GM19468 (cell line): ENCODE measurements at regions not wholly inside any gene's neighbourhood (a gene's known extent, or its start where the extent isn't known, plus 50 kb on each side); places are given as distances from the start of the nearest gene placed in this dataset.

Source experiments
- ATAC-seq: cut with Tn5 transposase; IDR thresholded peaks from one replicate; pipeline ENCODE4 v1.9.1; 2021; ENCODE audit warnings: mild to moderate bottlenecking, moderate library complexity, moderate number of reproducible peaks; ENCODE audit not compliant: unreplicated experiment; ENCODE audit errors: extremely low read depth

DNA sequence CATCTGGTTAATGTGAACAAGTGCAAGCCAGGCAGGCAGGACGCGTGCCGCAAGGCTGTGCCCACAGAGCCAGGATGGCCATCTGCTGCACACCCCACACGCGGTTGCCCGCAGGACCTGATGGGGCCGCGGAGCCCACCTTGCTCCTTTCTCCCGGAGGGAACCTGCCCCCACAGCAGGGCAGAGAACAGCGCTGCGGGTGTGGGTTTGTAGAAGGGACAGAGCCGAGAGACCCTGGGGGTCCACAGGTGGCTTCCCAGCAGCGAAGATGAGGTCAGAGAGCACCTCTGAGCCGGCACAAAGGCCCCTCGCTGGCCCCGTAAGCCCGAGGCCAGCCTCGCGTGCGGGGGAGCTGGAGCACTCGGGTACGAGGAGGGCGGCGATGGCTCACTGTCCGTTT lies 460.8 kb upstream of the SALL3 start:
- ATAC-seq = no peak

GRCh38 chr18:78519394-78520062 lies 460.1 kb upstream of the SALL3 start:
- no peak for ATAC-seq

- no peak for ATAC-seq
These were observed 458.5 kb upstream of the SALL3 start for GRCh38 chr18:78521136-78521535.

GRCh38 chr18:78521744-78522143 lies 457.9 kb upstream of the SALL3 start:
- no peak for ATAC-seq

GRCh38 chr18:78522507-78522906 lies 457.1 kb upstream of the SALL3 start:
- no peak for ATAC-seq

GRCh38 chr18:78523850-78524249 lies 455.8 kb upstream of the SALL3 start:
- no peak for ATAC-seq

- ATAC-seq = no peak
These were observed 454.1 kb upstream of the SALL3 start for GRCh38 chr18:78525366-78526111.

- no peak for ATAC-seq
These were observed 453.3 kb upstream of the SALL3 start for GRCh38 chr18:78526275-78526674.

- no peak for ATAC-seq
These were observed 452.5 kb upstream of the SALL3 start for GRCh38 chr18:78526923-78527711.

GRCh38 chr18:78527984-78528383 lies 451.6 kb upstream of the SALL3 start:
- ATAC-seq = no peak

DNA sequence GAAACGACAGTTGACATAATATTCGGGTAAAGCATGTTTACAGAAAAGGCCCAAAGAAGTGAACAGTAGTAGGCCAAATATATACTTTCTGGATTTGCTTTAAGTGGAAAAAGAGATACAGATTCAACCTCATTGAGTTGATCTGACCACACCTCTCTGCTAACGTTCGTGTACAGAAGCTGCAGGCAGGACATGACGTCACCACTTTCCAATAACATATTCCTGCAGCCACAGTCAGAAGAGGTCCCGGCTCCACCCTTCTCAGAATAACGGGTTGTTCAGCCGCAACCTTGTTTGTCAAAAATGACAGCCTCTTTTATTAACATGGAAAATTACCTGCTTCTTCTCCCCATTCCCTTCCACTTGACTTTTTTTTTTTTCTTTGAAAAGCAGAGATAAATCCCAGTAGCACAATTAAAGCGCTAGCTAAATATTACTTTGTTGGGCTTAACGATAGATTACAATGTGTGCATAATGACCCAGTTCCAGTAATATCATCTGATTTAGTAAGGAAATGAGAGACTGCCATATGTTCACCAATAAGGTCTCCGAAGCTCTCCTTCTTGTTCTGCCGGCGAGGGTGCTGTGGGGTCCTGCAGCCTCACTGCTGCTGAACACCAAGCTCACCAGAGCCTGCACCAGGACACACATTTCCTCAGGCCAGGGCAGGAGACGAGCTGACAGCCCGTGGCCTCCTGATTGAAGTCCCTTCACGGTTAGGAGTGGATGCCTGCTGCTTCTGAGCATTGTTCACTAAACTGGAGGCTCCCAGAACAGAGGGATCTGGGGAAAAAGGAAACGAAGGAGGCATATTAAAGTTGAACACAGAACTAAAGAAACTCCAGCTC lies 451.0 kb upstream of the SALL3 start:
- no peak for ATAC-seq

- ATAC-seq = no peak
These were observed 448.0 kb upstream of the SALL3 start for GRCh38 chr18:78531637-78532036.

- ATAC-seq = no peak
These were observed 440.8 kb upstream of the SALL3 start for GRCh38 chr18:78538669-78539440.

- ATAC-seq = no peak
These were observed 438.7 kb upstream of the SALL3 start for GRCh38 chr18:78540636-78541529.

DNA sequence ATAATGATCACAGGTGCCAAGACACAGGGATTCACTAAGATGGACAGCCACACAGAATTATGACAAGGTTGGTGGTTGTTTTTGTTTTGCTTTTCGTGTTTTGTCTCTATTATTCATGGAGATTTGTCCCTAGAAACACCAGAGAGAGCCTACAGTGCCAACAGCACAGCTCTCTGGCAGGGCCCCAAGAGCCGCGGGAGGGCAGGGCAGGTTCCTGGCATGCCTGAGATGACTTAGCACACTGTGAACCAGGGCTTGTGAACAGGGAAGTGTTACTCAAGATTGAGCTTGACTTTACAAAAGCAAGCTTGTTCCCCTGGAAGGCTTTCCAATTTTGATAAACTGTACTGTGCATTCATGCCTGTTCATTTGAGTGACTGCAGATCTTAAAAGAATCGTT lies 437.4 kb upstream of the SALL3 start:
- ATAC-seq = no peak

- ATAC-seq = no peak
These were observed 436.4 kb upstream of the SALL3 start for GRCh38 chr18:78543201-78543725.

GRCh38 chr18:78546281-78546680 lies 433.3 kb upstream of the SALL3 start:
- no peak for ATAC-seq

DNA sequence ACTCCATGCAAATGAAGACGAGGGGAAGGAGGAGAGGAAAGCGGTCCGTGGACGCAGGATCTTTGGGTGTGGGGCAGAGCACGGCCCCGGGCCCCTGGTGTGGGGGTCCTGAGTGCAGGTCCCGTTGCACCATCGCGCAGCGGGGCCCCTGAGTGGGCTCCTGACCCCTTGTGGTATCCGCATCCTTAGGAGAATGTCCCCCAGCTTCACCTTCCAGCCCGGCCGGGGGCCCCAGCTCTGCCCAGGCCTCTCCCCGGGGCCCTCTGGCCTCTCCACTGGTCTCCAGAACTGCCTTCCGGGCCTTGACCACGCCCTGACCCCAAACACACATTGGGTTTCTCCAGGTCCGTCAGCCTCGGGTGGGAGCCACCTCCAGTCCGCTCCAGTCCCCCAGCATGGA lies 431.8 kb upstream of the SALL3 start:
- no peak for ATAC-seq
